Right lobe of liver (tissue), 6 donors: ENCODE measurements at regions not wholly inside any gene's neighbourhood (a gene's known extent, or its start where the extent isn't known, plus 50 kb on each side); places are given as distances from the start of the nearest gene placed in this dataset.

ENCODE experiments used
- ATAC-seq, 4 donors: fragments of 200-7000 bp; cut with Tn5 transposase; one replicate each; pipeline ENCODE4 v1.9.1; 2020; ENCODE audit warnings: mild to moderate bottlenecking in 4 of 4, moderate library complexity in 4 of 4
- DNase-seq, 3 donors: peaks; one replicate each; pipeline ENCODE4 v3.0.0-alpha.2; 2020
- H3K27ac ChIP-seq, 3 donors: fragments of 200-600 bp; one replicate each; pipeline ENCODE4 v1.8.0; 2022
- H3K27me3 ChIP-seq, 2 donors: fragments of 200-600 bp; one replicate each; pipeline ENCODE4 v1.8.0; 2022
- H3K36me3 ChIP-seq, 4 donors: fragments of 200-600 bp; sonication (generic) in 1 of 4; one replicate each; pipeline versions ENCODE4 v1.5.1 to v1.8.0; 2017 to 2022; ENCODE audit warnings: control low read depth in 1 of 4
- H3K4me1 ChIP-seq, 4 donors: fragments of 200-600 bp; sonication (generic) in 1 of 4; one replicate each; pipeline versions ENCODE4 v1.5.1 to v1.8.0; 2017 to 2022; ENCODE audit warnings: control low read depth in 1 of 4
- H3K4me3 ChIP-seq, 3 donors: fragments of 200-600 bp; one replicate each; pipeline ENCODE4 v1.8.0; 2022
- H3K9me3 ChIP-seq, 4 donors: fragments of 200-600 bp; sonication (generic) in 1 of 4; one replicate each; pipeline versions ENCODE4 v1.5.1 to v1.8.0; 2017 to 2022; ENCODE audit warnings: control low read depth in 1 of 4
- POLR2A ChIP-seq: fragments of 450-650 bp; IDR thresholded peaks from one replicate; pipeline ENCODE4 v1.6.1; 2017; ENCODE audit warnings: antibody characterized with exemption, mild to moderate bottlenecking
- WGBS: methylation state at CpG from one replicate; pipeline ENCODE4 v1.1.6; 2018; ENCODE audit warnings: low coverage, low lambda C conversion rate; ENCODE audit not compliant: insufficient coverage; ENCODE audit errors: missing lambda C conversion rate; 5-methylcytosine and 5-hydroxymethylcytosine counted together
- intact Hi-C, 2 donors: fragments of 100-400 bp; cut with DNase I; formaldehyde crosslinking; loops; one replicate each; pipeline versions ENCODE4 v1.11.2 to v1.14.1; 2022
- TF ChIP-seq, protein P1 (sequence below), 4 donors: fragments of 200-600 bp in 3 of 4; fragments of 450-650 bp in 1 of 4; IDR thresholded peaks; one replicate each; pipeline versions ENCODE4 v1.5.1 to v1.8.0; 2016 to 2022; ENCODE audit warnings: antibody characterized with exemption in 4 of 4, mild to moderate bottlenecking in 2 of 4
- donor health status: DM: no; HTN: yes; CAD: no.
- donor health status: DM: no; HTN: no; CAD: no.
- donor health status: DM: no; HTN: no; CAD: no.
- donor health status: DM: no; HTN: yes; CAD: no.
- donor health status: DM: no; HTN: yes; CAD: no.

DNA sequence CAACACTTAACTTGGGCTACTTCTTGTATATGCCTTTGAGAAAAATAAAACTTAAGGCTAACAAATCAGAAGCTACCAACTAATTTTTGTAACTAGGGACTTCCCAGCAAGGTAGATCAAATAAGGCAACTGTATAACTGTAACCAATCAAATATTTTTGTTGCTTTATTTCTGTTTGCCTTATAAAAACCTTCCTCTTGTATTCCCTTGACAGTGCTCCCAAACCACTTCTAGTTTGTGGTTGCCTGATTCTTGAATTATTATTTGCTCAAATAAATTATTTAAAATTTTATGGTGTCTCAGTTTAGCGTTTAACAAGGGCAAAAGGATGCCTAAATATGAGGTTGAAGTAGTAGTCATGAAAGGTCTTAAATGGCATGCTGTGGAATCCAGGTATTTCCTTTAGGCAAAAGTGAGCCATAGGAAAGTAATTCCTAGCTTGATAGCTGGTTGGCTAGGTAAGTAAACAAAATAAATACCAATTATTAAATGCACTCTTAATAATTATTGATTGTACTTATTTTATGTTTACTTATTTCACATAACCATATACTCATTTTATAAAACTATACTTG lies 632.6 kb downstream of the RPL10L start:
- intact Hi-C loops: no loop called here
- H3K9me3 ChIP-seq: no peaks in the 10 kb centered on the region
- ATAC-seq: no peak
- no peak for DNase-seq
- H3K36me3 ChIP-seq: no peaks in the 10 kb centered on the region
- TF ChIP-seq, protein P1, sequence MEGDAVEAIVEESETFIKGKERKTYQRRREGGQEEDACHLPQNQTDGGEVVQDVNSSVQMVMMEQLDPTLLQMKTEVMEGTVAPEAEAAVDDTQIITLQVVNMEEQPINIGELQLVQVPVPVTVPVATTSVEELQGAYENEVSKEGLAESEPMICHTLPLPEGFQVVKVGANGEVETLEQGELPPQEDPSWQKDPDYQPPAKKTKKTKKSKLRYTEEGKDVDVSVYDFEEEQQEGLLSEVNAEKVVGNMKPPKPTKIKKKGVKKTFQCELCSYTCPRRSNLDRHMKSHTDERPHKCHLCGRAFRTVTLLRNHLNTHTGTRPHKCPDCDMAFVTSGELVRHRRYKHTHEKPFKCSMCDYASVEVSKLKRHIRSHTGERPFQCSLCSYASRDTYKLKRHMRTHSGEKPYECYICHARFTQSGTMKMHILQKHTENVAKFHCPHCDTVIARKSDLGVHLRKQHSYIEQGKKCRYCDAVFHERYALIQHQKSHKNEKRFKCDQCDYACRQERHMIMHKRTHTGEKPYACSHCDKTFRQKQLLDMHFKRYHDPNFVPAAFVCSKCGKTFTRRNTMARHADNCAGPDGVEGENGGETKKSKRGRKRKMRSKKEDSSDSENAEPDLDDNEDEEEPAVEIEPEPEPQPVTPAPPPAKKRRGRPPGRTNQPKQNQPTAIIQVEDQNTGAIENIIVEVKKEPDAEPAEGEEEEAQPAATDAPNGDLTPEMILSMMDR (IDR thresholded peaks at IDR 0.05): no peak
- TF ChIP-seq POLR2A: no peak
- no peak overlapping the region for H3K27ac ChIP-seq
- H3K4me3 ChIP-seq: no peak overlapping the region
- H3K4me1 ChIP-seq: no peaks in the 10 kb centered on the region
- H3K27me3 ChIP-seq: no peaks in the 10 kb centered on the region
- WGBS: 45% methylated on average over 1 of the region's 1 CpG

DNA sequence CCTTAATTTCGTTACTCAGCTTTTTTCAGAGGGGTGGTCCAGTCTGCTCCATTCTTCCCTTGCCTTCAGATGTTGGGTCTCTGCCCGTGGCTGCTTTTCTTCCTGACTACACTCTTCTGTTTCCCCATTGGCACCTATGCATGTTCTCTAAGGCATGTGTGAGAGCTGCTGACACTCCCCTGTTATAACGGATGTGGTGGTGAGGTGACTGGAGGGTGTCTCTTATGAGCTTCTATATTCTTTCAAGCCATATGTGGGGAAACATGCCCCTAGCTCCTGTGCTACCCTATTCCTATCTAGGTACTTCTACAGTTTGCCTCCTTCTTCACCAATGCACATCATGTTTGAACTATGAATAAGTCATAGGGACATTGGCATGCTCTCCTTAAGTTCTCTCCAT lies 643.2 kb downstream of the RPL10L start:
- Histone ChIP-seq H3K4me3 (no peak overlapping the region), H3K9me3 (no peaks in the 10 kb centered on the region), H3K27ac (no peak overlapping the region), H3K4me1 (no peaks in the 10 kb centered on the region), H3K36me3 (no peaks in the 10 kb centered on the region), H3K27me3 (no peaks in the 10 kb centered on the region)
- intact Hi-C loops: no loop called here
- DNase-seq (no peak), ATAC-seq (no peak)
- no peak for TF ChIP-seq POLR2A
- TF ChIP-seq, protein P1 (IDR thresholded peaks at IDR 0.05): no peak
- WGBS: 47% methylated on average over 3 of the region's 3 CpGs

DNA sequence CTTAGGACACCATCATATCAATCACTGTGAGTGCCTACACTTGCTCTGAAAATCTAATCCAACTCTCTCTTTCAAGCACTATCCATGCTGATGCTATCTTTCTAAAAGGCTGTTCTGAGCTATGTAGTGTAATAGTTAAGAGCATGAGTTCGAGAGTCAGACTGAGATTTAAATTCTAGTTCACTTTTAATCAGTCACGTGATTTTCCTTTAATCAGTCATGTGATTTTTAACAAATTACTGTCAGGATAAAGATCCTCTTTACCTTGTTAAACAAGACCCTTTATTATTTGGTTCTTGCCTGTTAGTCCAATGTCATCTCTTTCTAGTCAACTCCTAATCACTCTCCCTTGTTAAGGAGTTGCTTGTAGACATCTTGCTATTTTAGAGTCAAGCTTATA lies 653.0 kb downstream of the RPL10L start:
- WGBS: 31% methylated on average over 2 of the region's 2 CpGs
- no peak for TF ChIP-seq POLR2A
- TF ChIP-seq, protein P1 (IDR thresholded peaks at IDR 0.05): no peak
- H3K36me3 ChIP-seq: no peaks in the 10 kb centered on the region
- no peak overlapping the region for H3K27ac ChIP-seq
- intact Hi-C loops: no loop called here
- no peaks in the 10 kb centered on the region for H3K27me3 ChIP-seq
- no peaks in the 10 kb centered on the region for H3K4me1 ChIP-seq
- ATAC-seq (no peak), DNase-seq (no peak)
- H3K4me3 ChIP-seq: no peak overlapping the region
- H3K9me3 ChIP-seq: no peaks in the 10 kb centered on the region

DNA sequence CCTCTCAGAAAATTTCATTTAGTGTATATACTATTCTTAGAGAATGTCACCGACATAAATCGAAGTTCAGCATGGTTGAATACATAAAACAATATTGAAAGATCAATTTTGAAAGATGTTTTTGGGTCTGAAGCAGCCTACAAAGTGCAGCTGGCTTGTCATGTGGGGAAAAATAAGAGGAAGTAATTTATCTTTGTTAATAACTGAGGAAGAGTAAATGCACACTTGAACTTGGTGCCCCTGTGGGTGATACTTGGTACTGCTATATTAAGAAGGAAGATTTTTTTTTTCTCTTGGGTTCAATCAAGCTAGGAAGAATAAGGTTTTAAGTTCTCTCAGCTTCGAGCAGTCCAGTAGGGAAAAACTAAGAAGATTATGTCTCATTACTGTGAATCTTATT lies 661.3 kb downstream of the RPL10L start:
- Histone ChIP-seq H3K4me3 (no peak overlapping the region), H3K27ac (no peak overlapping the region), H3K36me3 (no peaks in the 10 kb centered on the region), H3K4me1 (no peaks in the 10 kb centered on the region), H3K9me3 (no peaks in the 10 kb centered on the region), H3K27me3 (no peaks in the 10 kb centered on the region)
- DNase-seq (no peak), ATAC-seq (no peak)
- intact Hi-C loops: no loop called here
- TF ChIP-seq, protein P1 (IDR thresholded peaks at IDR 0.05): peak in 1 of 4 donors; percentile 9
- TF ChIP-seq POLR2A: no peak
- 67% methylated on average over 3 of the region's 3 CpGs for WGBS

DNA sequence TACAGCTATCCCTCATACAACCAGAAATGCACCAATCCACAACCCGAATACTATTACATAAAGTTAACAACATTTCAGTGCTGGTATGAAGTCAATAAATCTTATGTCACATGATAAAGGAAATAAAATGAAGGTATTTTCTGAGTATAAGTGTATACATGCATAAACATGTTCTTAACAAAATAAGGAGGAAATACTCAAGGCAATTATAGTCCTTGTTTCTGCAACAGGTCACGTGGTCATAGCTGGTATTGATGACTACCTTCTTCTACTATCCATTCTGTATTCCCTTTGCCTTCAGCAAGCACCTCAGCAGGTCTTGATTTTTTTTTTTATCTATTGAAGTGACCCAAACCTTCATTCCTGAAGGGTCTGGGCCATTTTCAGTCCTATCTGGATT lies 675.6 kb downstream of the RPL10L start:
- WGBS: 36% methylated on average over 2 of the region's 2 CpGs
- no peak overlapping the region for H3K27ac ChIP-seq
- TF ChIP-seq POLR2A: no peak
- TF ChIP-seq, protein P1 (IDR thresholded peaks at IDR 0.05): no peak
- H3K27me3 ChIP-seq: no peaks in the 10 kb centered on the region
- H3K4me3 ChIP-seq: no peak overlapping the region
- ATAC-seq (no peak), DNase-seq (no peak)
- intact Hi-C loops: no loop called here
- H3K9me3 ChIP-seq: no peaks in the 10 kb centered on the region
- no peaks in the 10 kb centered on the region for H3K4me1 ChIP-seq
- no peaks in the 10 kb centered on the region for H3K36me3 ChIP-seq
